ENCODE measurements at regions not wholly inside any gene's neighbourhood (a gene's known extent, or its start where the extent isn't known, plus 50 kb on each side); places are given as distances from the start of the nearest gene placed in this dataset.

DNA sequence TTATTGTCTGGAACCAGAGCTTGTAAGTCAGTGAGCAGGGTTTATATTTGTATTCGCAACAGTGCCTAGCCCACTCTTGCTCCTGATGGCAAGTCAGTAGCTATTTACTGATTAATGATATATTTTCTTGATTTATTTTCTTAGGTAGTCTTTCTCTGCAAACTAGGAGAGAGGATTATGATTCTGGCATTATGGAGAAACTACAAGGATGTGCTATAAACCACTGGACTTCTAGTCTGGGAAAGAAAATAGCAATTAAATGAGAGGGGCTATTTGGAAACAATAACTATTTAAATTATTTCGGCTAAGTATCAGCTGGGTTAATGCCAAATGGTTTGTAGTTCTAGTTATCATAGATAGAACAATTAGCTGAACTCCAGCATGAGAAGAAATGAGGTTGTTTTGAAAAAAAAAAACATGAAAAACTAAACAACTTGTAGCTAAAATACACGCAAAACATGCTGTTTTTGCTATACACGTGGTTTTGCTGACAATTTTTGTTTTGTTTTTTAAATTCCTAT is 304.9 kb upstream of the TCF21 start:
- no peak for DNase-seq

DNA sequence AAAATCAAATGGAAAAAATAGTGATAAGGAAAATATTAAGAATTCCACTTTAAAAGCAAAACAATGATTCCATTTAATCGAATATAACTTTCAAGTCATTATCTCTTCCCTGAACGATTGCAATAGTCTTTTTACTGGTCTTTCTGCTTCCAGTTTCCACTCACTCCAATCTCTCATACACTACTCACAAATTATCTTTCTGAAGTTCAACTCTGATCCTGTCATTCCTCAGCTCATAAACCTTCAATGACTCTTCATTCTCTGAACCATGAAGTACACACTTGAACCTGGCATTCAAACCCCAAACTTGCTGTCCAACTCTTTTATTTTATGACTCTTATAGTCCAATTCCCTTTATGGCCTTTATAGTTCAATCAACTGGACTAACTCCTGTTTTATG is 304.1 kb upstream of the TCF21 start:
- no peak for DNase-seq

DNA sequence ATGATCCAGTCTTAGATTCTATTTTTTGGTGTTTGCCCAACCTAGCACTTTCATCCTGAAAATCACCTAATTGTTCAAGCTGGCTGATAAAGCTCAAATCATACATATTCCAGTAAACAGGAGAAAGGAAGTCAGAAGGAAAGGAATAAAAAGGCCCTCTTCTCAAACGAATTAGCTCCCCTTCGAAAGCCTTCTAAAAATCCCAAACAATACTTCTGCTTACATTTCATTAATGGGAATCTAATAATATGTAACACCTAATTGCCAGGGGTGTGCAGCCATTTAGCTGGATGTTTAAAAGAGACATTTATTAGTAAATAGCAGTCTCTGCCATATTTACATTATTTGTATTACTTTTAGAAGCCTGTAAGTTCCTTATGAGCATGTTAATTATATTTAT is 302.9 kb upstream of the TCF21 start:
- no peak for DNase-seq

GRCh38 chr6:133587546-133588160 is 301.3 kb upstream of the TCF21 start:
- no peak for DNase-seq

GRCh38 chr6:133590196-133590595 is 298.7 kb upstream of the TCF21 start:
- no peak for DNase-seq

- no peak for DNase-seq
Measured at GRCh38 chr6:133590814-133591213, 298.1 kb upstream of the TCF21 start.

DNA sequence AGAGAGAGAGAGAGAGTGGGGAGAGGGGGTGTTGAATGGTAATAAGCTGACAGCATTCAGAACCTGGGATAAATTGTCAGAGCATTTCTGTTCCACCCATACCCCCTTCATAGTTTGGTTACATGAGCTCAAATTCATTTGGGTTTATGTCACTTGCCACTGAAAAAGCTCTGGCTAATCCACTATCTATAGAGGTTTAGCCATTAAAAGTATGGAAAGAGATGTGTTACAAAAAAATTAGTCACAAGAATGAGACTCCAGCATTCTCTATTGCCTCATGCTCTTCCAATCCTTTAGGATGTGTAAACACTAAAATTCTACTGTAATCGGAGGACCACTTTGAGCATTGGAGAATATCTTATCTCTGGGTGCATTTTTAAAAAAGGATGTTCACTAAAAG is 297.6 kb upstream of the TCF21 start:
- no peak for DNase-seq

- DNase-seq: peak; percentile 39
Measured at GRCh38 chr6:133594652-133595110, 294.2 kb upstream of the TCF21 start.

GRCh38 chr6:133595111-133595761 is 293.7 kb upstream of the TCF21 start:
- DNase-seq: peak; percentile 58

DNA sequence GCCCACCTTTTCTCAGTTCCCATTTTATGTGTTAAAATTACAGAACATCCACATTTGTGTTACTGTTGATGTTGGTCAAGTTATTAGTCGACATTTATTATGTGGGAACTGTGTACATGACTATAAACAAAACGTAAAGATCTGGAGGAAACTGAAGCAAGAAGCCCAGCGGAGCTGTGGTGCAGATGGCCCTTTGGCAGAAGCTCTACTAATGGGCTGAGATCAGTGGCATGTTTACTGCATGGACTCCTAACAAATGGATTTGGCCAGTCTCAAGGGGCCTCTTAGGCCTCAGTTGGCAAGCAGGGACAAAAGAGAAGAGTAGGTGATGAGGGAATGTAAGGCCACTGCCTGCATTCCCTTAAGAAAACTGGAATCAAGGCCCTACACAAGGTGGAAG is 282.1 kb upstream of the TCF21 start:
- no peak for DNase-seq

- no peak for DNase-seq
Measured at GRCh38 chr6:133608620-133609019, 280.3 kb upstream of the TCF21 start.

GRCh38 chr6:133609415-133610226 is 279.3 kb upstream of the TCF21 start:
- no peak for DNase-seq

GRCh38 chr6:133610227-133610840 is 278.6 kb upstream of the TCF21 start:
- no peak for DNase-seq

- no peak for DNase-seq
Measured at GRCh38 chr6:133610971-133611370, 277.9 kb upstream of the TCF21 start.

- no peak for DNase-seq
Measured at GRCh38 chr6:133612459-133612858, 276.5 kb upstream of the TCF21 start.

GRCh38 chr6:133613211-133613610 is 275.7 kb upstream of the TCF21 start:
- no peak for DNase-seq

- DNase-seq: no peak
Measured at GRCh38 chr6:133621751-133622150, 267.2 kb upstream of the TCF21 start.

DNA sequence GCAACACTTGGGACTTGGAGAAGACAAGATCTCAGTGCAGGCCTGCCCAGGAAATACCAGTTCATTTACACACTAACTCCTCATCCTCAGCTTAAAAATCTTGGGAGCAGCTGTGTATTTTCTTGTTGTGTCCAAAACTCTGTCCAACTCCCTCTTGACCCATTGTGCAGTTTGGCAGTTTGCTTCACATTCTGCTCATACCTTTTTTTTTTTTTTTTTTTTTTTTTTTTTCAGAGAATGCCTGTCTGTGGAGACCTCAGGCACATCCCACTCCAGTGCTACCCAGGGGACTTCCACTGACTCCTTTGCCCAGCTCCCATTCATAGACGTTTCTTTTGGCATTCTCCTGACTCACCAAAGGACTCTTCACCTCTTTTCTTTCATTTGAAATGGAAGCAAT is 265.8 kb upstream of the TCF21 start:
- DNase-seq: peak; percentile 59

DNA sequence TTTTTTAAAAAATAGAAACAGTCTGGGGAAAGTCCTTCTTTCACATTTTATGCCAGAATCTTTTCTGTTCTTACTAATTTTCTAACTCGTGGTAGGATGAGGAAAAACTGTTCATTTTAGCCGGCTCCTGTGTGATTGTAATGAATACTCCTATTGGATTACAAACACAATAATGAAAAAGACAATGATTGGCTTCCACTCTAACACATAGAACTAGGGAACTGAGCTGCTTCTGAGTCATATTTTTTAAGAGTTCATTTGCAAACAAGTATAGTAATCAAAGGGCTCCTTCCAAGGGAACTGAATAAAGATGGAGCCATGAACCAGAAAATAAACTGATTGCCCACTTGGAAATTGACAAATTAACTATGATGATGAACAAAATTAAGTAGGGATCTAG is 265.3 kb upstream of the TCF21 start:
- DNase-seq: no peak

GRCh38 chr6:133626096-133626666 is 262.7 kb upstream of the TCF21 start:
- DNase-seq: no peak

GRCh38 chr6:133629970-133630369 is 258.9 kb upstream of the TCF21 start:
- DNase-seq: no peak

GRCh38 chr6:133630651-133631050 is 258.3 kb upstream of the TCF21 start:
- no peak for DNase-seq

DNA sequence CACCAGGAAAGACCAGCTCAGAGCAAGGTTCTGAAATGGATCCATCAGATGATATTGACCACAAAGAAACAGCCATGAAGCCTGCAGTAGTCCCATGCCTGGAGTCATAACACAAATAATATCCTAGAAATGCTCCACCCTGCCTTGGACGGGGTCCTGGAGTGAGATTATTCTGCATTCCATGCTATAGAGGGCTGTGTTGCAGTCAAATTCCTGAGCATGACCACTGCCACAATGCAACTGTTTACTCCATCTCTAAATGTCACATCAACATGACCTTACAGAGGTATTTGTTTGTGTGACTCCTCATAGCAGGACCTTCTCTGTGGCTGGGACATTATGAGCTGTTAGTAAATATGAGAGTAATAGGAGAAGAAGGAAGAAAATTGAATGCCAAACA is 257.5 kb upstream of the TCF21 start:
- no peak for DNase-seq
